PC-3 (cell line): ENCODE measurements at regions not wholly inside any gene's neighbourhood (a gene's known extent, or its start where the extent isn't known, plus 50 kb on each side); places are given as distances from the start of the nearest gene placed in this dataset.

ENCODE experiments used
- ATAC-seq: fragments of 200-7000 bp; cut with Tn5 transposase; 2 replicates; pipeline ENCODE4 v1.9.1; 2020; ENCODE audit warnings: mild to moderate bottlenecking, moderate library complexity
- BruUV-seq: library from RNA; stranded (reverse); fragments of 400-500 nt; replicated peaks from 2 replicates; lab custom pipeline; 2021; lab: Mats Ljungman, UMichigan
- CTCF ChIA-PET: fragments of 300-600 bp; sonication (Branson Sonifier 250); formaldehyde crosslinking; loops from one replicate; lab custom pipeline; 2022; ENCODE audit warnings: antibody characterized with exemption; lab: Charles Lee
- POLR2A ChIA-PET: fragments of 300-600 bp; sonication (Branson Sonifier 250); formaldehyde crosslinking; loops from one replicate; lab custom pipeline; 2022; ENCODE audit warnings: antibody characterized with exemption; ENCODE audit not compliant: unreplicated experiment; lab: Charles Lee
- DNase-seq: peaks from one replicate; pipeline ENCODE4 v3.0.0-alpha.2; 2015
- H2AFZ ChIP-seq: fragments of 300-600 bp; sonication (generic); 2 replicates; pipeline ENCODE4 v1.6.0; 2016; ENCODE audit warnings: antibody characterized with exemption, low read length
- H3F3A ChIP-seq: fragments of 300-600 bp; sonication (generic); one replicate; pipeline ENCODE4 v1.6.0; 2017; ENCODE audit warnings: antibody characterized with exemption, low read length, control low read depth, mild to moderate bottlenecking; ENCODE audit not compliant: unreplicated experiment
- H3K27ac ChIP-seq: fragments of 300-600 bp; sonication (generic); 2 replicates; pipeline ENCODE4 v1.5.1; 2016; ENCODE audit warnings: mild to moderate bottlenecking, low read length
- H3K27me3 ChIP-seq: fragments of 300-600 bp; sonication (generic); 2 replicates; pipeline ENCODE4 v1.6.1; 2016; ENCODE audit warnings: low read length, mixed read lengths
- H3K36me3 ChIP-seq: fragments of 300-600 bp; sonication (generic); 2 replicates; pipeline ENCODE4 v1.6.1; 2016; ENCODE audit warnings: low read depth, mixed run types, low read length, mixed read lengths
- H3K4me1 ChIP-seq: fragments of 300-600 bp; sonication (generic); 2 replicates; pipeline ENCODE4 v1.5.1; 2016; ENCODE audit warnings: low read length; ENCODE audit not compliant: insufficient read depth
- H3K4me2 ChIP-seq: fragments of 300-600 bp; sonication (generic); 2 replicates; pipeline ENCODE4 v1.6.0; 2016; ENCODE audit warnings: low read length
- H3K4me3 ChIP-seq: fragments of 300-600 bp; sonication (generic); 2 replicates; pipeline ENCODE4 v1.5.1; 2016; ENCODE audit warnings: mild to moderate bottlenecking, low read length, mixed read lengths
- H3K79me2 ChIP-seq: fragments of 300-600 bp; sonication (generic); 2 replicates; pipeline ENCODE4 v1.6.1; 2017; ENCODE audit warnings: low read length, mixed read lengths
- H3K9ac ChIP-seq: fragments of 300-600 bp; sonication (generic); 2 replicates; pipeline ENCODE4 v1.6.0; 2016; ENCODE audit warnings: mild to moderate bottlenecking, low read length
- H3K9me2 ChIP-seq: fragments of 300-600 bp; sonication (generic); replicated peaks from 2 replicates; pipeline ENCODE4 v1.6.1; 2016; ENCODE audit warnings: mixed run types, low read length, mixed read lengths
- H3K9me3 ChIP-seq: fragments of 300-600 bp; sonication (generic); 2 replicates; pipeline ENCODE4 v1.6.1; 2016; ENCODE audit warnings: low read length, mixed read lengths
- H4K20me1 ChIP-seq: fragments of 300-600 bp; sonication (generic); 2 replicates; pipeline ENCODE4 v1.6.1; 2016; ENCODE audit warnings: low read length, mixed read lengths
- EZH2 ChIP-seq: fragments of 300-600 bp; sonication (generic); IDR thresholded peaks from one replicate; pipeline ENCODE4 v1.6.1; 2017; ENCODE audit warnings: antibody characterized with exemption, mild to moderate bottlenecking, low read length; ENCODE audit not compliant: unreplicated experiment
- EZH2phosphoT487 ChIP-seq: fragments of 300-600 bp; sonication (generic); IDR thresholded peaks from 2 replicates; pipeline ENCODE4 v1.6.1; 2018; ENCODE audit warnings: mild to moderate bottlenecking, antibody characterized with exemption, low read length, borderline replicate concordance
- intact Hi-C: fragments of 100-400 bp; cut with micrococcal nuclease; formaldehyde crosslinking; loops from 2 replicates; pipeline ENCODE4 v1.9.0; 2023
- TF ChIP-seq, protein P1 (sequence below): fragments of 300-600 bp; sonication (generic); conservative IDR thresholded peaks from 2 replicates; pipeline ENCODE4 v1.5.1; 2017; ENCODE audit warnings: antibody characterized with exemption, low read depth, mild to moderate bottlenecking, low read length

DNA sequence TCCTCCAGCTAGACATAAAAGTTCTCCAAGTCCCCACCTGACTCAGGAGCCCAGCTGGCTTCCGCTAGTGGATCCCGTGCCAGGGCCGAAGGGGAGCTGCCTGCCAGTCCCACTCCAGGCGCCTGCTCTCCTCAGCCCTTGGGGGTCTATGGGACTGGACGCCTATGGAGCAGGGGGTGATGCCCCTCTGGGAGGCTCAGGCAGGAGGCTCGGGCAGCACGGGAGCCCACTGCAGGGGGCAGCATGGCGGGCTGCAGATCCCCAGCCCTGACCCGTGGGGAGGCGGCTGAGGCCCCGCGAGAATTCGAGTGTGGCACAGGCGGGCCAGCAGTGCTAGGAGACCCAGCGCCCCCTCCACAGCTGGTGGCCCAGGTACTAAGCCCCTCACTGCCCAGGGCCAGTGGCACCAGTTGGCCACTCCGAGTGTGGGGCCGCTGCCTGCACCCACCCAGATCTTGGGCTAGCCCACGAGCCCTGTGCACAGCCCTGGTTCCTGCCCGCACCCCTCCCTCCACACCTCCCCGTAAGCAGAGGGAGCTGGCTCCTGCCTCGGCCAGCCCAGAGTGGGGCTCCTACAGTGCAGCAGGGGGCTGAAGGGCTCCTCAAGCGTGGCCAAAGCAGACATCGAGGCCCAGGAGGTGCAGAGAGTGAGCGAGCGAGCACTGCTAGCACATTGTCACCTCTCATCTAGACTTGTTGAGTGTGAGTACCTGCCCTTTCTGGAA, 221.3 kb upstream of the NSMCE3 start:
- Histone ChIP-seq H3K27ac (no peak overlapping the region), H2AFZ (no peak overlapping the region), H3K4me1 (no peaks in the 10 kb centered on the region), H3K79me2 (no peaks in the 10 kb centered on the region), H3K36me3 (no peaks in the 10 kb centered on the region), H3K27me3 (peaks cover 40% of the 10 kb centered on the region), H3K9me2 (no peaks in the 10 kb centered on the region), H3K9me3 (no peaks in the 10 kb centered on the region), H3K9ac (no peak overlapping the region), H3K4me2 (no peak overlapping the region), H3F3A (no peaks in the 10 kb centered on the region), H4K20me1 (no peaks in the 10 kb centered on the region), H3K4me3 (no peak overlapping the region)
- ChIA-PET CTCF (no interaction called here), POLR2A (no interaction called here)
- no TSS peak for BruUV-seq
- intact Hi-C loops = no loop called here
- ATAC-seq = no peak
- DNase-seq = no peak
- TF ChIP-seq, protein P1, sequence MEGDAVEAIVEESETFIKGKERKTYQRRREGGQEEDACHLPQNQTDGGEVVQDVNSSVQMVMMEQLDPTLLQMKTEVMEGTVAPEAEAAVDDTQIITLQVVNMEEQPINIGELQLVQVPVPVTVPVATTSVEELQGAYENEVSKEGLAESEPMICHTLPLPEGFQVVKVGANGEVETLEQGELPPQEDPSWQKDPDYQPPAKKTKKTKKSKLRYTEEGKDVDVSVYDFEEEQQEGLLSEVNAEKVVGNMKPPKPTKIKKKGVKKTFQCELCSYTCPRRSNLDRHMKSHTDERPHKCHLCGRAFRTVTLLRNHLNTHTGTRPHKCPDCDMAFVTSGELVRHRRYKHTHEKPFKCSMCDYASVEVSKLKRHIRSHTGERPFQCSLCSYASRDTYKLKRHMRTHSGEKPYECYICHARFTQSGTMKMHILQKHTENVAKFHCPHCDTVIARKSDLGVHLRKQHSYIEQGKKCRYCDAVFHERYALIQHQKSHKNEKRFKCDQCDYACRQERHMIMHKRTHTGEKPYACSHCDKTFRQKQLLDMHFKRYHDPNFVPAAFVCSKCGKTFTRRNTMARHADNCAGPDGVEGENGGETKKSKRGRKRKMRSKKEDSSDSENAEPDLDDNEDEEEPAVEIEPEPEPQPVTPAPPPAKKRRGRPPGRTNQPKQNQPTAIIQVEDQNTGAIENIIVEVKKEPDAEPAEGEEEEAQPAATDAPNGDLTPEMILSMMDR = no peak
- no peak for TF ChIP-seq EZH2phosphoT487
- no peak for TF ChIP-seq EZH2

DNA sequence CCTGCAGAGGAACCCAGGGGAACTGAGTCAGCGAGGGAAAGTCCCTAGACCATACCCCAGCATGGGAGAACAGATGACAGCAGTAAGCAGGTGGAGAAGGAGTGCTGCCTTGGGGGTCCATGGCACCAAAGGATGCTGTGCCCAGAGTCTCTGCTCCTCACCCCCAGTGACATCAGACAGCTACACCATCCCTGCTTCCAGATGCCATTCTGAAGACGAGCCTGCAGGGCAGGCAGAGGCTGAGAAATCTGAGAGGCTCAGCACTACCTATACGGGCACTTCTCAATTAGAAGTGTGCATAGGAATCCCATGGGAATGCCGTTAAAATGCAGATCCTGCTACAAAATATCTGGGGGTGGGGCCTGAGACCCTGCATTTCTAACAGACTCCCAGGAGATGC, 211.3 kb upstream of the NSMCE3 start:
- ATAC-seq = no peak
- no TSS peak for BruUV-seq

More for the DNA sequence above, 211.3 kb upstream of the NSMCE3 start:
- Histone ChIP-seq H2AFZ (no peak overlapping the region), H3K27me3 (peaks cover 28% of the 10 kb centered on the region), H3K9me2 (no peaks in the 10 kb centered on the region), H3K79me2 (no peaks in the 10 kb centered on the region), H3F3A (no peaks in the 10 kb centered on the region), H3K4me2 (no peak overlapping the region), H3K4me3 (no peak overlapping the region), H3K27ac (no peak overlapping the region), H3K4me1 (no peaks in the 10 kb centered on the region), H4K20me1 (no peaks in the 10 kb centered on the region), H3K9me3 (no peaks in the 10 kb centered on the region), H3K36me3 (no peaks in the 10 kb centered on the region), H3K9ac (no peak overlapping the region)
- ChIA-PET POLR2A (no interaction called here), CTCF (no interaction called here)
- TF ChIP-seq, protein P1 = no peak
- TF ChIP-seq EZH2phosphoT487 = no peak
- TF ChIP-seq EZH2 = no peak
- DNase-seq = no peak
- intact Hi-C loops = no loop called here
